Activated CD4-positive, alpha-beta T cell treated with anti-CD3 and anti-CD28 coated beads for 24 hours (primary cell): ENCODE measurements at regions not wholly inside any gene's neighbourhood (a gene's known extent, or its start where the extent isn't known, plus 50 kb on each side); places are given as distances from the start of the nearest gene placed in this dataset.
"Not testable (repeated sequence)": the region's sequence is repeated elsewhere in the genome, so short reads cannot be mapped to it uniquely, and the experiment has no call there.

Source experiments
- DNase-seq, 2 donors: peaks; one replicate each; pipeline ENCODE4 v3.0.0-alpha.2; 2020; ENCODE audit warnings: low read depth in 2 of 2

DNA sequence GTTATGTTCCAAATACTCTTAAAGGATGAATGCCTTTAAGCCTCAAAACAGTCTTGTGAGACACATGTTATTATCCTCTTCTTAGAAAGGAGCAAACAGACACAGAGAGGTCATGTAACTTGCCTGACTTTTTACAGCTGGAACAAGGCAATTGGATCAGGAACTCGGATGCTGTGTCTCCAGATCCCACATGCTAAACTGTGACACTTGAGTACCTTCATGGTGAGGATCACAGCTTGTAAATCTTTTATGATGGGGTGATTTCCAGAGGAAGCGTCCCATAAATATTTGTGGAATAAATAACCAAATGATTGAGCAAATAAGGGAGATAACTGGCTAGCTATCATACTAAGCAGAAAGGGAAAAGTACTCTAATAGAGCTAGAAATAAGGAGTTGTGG is 171.2 kb downstream of the C11orf91 start:
- no peak for DNase-seq

DNA sequence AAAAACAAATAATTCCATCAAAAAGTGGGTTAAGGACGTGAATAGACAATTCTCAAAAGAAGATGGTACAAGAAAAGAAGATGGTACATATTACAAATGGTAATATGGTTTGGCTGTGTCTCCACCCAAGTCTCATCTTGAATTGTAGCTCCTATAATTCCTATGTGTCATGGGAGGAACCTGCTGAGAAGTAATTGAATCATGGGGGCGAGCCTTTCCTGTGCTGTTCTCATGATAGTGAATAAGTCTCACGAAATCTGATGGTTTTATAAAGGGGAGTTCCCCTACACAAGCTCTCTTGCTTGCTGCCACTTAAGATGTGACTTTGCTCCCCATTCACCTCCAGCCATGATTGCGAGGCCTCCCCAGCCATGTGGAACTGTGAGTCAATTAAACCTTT is 172.9 kb downstream of the C11orf91 start:
- DNase-seq = not testable (repeated sequence)

DNA sequence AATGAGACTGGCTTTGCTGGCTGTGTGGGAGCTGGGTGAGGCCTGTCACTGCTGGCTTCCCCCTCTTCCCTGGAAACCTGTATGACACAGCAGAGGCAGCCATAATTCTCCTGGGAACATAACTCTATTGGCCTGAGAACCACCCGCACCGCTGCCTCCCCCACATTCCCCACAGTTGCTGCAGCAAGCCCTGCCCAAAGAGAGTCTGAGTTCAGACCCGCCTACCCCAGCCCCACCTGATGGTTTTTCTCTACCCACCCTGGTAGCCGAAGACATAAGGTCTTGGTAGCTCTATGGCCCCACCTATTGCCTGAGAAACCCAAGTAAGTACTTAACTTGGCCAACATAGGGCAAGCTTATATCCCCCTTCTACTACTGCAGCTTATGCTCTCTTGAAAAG is 174.8 kb downstream of the C11orf91 start:
- DNase-seq = no peak

DNA sequence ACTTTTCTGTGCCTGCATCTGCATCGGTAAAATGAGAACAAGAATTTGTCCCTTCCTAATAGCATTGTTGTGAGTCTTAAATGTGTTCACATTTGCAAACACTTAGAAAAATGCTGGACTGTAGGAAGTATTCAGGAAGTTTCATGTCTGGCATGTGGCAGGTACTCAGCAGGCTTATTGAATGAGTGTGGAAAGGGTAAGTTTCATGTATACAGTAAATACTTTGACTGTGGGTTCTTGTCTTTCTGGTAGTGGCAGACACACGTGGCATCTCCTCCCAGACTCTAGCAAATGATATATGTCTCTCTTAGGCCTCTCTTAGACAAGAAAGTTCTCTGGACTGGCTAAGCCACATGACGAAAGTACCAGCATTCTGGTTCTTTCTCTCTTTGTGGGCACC is 179.2 kb downstream of the C11orf91 start:
- no peak for DNase-seq

DNA sequence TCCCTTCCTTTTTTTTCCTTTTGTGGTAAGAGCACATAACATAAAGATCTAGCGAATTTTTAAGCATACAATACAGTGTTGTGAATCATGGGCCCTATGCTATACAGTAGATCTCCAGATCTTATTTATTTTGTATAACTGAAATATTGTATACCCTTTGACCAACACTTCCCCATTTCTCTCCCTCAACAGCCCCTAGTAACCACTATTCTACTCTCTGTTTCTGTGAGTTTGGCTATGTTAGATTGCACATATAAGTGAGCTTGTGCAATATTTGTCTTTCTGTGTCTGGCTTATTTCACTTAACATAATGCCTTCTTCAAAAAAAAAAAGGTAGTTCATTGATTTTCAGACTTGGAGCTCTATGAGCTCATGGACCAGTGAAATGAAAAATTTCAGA is 180.5 kb downstream of the C11orf91 start:
- no peak for DNase-seq

DNA sequence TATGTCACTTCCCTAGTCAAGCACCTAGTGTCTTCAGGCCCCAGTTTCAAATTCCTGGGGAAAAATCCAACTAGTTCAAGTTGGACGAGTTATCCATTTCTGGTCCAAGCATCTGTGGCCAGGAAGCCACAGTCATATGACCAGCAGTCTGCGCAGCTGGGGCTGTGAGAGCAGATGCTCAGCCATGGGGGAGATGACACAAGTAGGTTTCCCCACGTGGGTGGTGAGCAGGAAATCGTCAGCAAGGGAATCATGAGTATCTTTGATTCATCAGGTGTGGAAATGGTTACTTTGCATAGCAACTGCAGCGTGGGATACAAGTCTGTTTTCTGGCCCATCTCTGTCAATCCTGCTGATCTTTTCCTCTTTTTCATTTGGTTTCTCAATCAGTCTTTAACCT is 185.3 kb downstream of the C11orf91 start:
- DNase-seq = no peak

DNA sequence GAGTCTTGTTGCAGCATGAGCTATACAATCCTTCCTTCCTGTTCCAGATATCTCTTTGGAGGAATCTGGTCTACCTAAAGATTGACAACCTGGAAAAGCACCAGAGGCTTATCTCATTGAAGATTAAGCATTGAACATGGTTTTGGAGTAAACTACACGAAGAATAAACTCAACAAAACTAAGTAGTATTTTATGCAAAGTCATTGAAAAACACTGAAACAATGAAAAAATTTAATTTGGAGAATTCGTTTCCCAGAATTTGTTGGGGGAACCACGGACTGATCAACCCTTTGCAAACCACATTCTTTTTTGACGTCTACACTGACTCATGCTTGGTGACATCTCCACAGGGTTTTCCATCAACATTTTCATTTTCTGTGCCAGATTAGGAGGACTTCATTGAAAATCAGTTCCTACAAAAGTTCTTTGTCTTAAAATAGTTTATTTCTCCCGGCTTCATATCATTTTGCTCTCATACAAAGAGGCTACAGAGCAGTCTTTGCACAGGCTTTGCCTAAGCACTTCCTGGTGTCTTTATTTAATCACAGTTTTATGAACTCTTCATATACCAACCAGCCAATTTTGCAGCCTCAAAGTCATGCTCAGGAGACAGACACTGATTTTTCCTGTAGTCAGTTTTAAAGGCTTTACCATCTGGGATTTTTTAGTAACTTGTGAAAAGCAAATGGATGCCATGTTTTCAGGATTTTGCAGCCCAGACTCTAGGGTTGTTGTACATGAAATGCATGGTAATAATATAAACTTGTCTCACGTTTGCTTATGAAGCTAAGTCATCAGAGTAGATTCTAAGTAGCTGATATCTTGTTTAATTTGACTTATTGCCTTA is 186.3 kb downstream of the C11orf91 start:
- no peak for DNase-seq

DNA sequence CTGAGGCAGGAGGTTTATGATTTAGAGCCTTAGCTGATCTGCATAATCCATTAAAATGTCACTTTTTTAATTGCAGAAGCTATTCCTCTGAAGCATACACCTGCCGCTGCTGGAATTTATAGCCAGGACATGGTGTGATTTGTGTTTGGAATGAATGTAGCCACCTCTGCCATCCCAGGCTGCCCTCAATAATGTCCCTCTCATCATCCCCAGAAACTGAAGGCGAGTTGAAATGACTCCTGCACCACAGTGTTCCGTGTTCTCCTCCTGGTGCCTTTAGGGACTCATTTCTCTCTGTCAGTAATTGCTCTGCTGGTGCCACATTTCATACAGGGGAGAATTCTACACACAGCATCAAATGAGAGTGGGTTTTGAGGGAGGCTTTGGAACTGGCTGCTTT is 191.0 kb downstream of the C11orf91 start:
- no peak for DNase-seq

DNA sequence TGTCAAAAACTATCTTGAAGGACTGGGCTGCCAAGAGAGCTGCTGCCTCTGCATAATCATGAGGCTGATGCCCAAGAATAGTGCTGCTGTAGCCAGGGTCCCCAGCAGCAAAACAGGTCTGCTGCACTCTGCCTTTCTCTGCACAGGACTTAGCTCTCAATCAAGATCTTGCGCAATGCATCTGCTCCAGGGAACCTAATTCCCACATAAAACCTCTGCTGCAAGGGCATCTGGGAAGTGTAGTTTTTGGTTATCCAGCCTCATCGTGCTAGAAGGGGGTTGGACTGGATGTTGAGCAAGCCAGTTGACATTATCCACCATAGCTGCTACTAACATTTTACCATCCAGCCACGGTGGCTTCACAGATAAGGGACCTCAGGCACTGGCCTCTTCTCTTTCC is 192.7 kb downstream of the C11orf91 start:
- DNase-seq = no peak

DNA sequence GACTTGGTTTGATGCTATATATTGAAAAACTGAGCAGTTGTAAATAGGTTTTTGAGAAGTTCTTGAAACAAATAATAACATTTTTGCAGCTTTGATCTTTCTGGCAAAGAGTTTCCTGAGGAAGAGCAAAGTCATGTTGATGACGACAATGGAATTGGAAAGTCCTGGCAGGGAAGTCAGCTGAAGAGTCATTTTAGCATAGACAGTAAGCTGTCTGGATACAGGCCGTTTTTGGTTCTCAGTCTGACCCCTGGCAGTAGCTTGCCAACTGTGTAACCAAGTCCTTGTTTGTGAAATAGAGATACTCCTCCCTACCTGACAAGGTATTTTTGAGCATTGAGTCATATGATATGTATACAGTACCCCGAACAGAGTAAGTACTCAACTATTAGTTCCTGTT is 193.3 kb downstream of the C11orf91 start:
- no peak for DNase-seq

DNA sequence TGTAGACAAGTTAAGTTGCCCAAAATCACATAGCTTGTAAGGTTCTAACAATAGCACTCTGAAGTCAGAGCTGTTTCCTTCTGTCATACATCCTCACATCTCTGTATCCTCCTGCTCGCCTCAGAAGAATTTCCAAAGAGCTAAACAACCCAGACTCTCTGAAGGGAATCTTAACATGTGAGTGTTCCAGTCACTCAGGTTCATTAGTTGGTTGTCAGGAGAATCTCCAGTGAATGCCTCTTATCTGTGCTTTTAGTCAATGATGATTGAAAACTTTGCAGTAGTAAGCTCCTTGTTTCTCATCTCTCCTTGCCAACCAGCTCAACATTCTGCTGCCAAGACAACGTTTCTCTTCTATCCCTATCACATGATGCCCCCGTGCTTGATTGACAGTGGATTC is 195.5 kb downstream of the C11orf91 start:
- no peak for DNase-seq

DNA sequence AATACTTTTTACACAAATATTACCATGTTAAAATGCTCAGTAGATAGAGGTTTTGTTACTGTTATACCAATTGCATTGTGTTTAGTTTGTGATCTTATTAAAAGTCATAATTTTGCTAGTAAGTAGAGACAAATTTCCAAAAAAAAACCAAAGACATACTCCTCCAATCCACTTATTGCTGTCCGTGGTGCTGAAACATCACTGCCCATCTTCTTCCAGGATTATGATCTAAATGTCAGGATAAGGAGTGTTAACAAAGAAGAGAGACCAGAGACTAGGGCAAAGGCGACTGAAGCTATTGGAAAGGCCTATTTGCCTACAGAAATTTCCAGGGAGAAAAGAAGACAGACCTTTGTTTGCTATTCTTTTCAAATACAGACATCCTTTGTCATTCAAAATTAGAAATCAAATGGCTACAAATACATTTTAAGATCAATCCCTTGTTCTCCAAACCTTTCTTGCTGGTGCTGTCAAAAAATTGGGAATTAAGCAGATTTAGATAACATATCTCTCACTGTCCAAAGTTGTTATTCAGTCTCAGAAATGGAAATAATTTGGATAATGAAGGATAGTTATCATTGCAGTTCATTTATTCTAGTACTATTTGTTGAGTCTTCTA is 199.7 kb downstream of the C11orf91 start:
- no peak for DNase-seq

DNA sequence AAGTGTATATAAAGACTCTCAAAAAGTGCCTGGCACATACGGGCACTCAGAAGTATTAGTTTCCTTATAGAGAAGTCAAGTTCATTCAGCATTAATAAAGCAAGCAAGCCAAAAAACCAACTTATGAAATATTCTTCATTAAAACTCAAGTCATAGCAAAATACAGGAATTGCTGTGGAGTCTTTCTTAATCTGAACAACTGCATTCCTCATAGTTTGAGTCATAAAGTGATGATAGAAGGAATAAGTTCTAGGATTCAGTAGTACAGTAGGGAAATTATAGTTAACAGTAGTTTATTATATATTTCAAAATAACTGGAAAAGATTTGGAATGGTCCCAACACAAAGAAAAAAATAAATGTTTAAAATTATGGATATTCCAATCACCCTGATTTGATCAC is 200.3 kb downstream of the C11orf91 start:
- no peak for DNase-seq

DNA sequence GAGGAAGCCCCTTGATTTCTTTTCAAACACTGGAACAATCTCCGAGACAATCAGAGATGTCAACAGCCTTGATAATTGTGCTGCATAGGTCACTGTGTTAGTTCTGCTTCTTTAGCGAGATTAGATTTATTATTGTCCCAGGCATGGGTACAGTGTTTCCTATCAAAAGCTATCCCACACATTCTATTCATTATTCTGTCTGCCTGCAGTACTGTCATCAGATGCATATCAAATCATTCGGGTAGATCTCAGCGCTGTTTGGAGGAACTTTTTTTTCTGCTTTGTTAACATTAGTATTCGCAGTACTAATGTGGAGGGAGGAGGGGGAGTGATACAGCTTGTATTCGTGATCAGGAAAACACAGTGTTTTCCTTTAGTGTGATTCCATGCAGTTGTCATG is 208.0 kb downstream of the C11orf91 start:
- no peak for DNase-seq

DNA sequence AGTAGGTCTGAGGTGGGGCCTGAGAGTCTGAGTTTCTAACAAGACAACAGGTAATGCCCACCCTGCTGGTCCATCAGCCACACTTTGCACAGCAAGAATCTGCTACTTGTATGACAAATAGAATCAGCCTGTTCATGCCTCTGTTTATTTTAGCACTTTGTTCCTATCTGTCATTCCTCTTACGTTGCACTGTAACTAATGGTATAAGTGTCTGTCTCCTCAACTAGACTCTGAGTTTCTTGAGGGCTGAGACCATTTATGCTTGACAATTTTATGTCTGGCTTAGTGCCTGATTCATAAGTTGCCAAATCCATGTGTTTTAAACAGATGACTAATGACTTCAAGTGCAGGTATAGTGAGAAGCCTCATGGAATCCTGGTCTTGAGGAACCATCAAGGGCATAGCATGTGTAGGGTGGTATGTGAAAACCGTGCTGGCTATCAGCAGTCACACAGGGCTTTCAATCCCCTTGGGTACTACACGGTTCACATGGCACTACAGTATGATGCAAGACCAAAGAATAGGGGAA is 209.7 kb downstream of the C11orf91 start:
- DNase-seq = no peak

DNA sequence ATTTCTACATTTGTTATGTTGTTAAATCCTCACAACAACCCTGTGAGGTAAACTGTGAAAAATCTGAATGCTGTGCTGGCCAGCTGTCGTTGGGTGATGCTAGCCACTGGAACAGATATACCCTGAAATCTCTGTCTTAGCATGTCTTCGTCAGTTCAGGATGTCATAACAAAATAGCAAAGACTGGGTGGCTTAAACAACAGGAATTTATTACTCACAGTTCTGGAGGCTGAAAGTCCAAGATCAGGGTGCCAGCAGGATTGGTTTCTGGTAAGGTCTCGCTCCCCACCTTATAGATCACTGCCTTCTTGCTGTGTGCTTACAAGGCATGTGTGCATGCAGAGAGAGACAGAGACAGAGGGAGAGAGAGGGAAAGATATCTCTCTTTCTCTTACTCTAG is 211.7 kb downstream of the C11orf91 start:
- no peak for DNase-seq

DNA sequence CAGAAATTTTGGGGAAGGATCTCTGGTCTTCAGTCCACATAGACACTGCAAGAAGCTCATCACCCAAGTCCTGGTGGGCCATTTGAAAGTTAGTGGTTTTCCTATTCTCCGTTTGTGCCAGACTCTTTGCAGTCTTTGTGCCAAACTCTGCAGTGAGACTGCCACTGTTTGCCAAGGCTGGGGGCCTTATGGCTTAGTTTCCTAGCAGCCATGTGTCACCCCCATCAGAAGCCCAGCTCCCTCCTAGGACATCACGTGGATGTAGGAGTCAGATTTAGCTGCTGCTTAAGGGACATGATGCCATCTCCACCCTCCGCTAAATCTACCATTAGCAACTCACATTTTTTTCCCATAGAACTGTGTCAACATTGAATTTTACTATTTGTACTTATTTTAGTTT is 220.0 kb downstream of the C11orf91 start:
- DNase-seq = no peak

DNA sequence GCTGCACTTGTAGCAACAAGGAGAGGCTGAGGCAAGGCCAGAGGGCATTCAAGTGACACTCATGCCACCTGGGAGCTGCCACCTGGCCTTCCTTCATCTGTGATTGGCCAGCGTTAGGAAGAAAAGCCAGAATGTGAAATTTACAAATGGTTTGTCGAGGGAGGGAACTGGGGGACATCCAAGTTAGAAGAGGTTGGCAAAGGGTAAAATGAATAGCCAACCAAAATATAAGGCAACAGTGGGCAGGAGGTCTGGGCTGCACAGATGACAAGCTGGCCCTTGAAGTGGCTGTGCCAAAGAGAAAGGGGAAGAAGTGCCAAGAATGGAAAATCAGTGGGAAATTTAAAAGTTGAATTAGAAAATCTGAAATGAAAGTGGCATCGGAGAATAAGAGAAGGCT is 221.4 kb downstream of the C11orf91 start:
- no peak for DNase-seq

DNA sequence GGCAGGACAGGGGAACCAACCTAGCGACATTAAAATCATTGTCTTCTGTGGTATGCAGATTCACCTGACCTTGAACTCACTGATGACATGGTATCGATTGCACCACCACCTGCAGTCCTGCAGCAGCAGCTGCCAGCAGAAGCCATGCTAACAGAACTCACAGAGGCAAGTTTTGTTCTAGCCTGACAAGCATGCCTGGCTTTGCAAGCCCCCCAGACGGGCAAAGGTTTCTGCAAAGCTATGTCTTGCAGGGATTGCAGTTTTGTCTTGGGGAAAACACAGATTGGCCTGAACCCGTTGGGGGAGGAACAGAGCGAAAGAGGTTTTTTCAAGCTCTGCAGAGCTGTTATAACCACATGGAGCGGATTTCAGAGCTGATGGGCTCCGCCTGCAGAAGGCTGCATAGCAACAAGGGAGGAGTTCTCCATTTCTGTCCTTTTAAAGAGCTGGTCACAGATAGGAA is 221.0 kb downstream of the HIPK3 start:
- no peak for DNase-seq

DNA sequence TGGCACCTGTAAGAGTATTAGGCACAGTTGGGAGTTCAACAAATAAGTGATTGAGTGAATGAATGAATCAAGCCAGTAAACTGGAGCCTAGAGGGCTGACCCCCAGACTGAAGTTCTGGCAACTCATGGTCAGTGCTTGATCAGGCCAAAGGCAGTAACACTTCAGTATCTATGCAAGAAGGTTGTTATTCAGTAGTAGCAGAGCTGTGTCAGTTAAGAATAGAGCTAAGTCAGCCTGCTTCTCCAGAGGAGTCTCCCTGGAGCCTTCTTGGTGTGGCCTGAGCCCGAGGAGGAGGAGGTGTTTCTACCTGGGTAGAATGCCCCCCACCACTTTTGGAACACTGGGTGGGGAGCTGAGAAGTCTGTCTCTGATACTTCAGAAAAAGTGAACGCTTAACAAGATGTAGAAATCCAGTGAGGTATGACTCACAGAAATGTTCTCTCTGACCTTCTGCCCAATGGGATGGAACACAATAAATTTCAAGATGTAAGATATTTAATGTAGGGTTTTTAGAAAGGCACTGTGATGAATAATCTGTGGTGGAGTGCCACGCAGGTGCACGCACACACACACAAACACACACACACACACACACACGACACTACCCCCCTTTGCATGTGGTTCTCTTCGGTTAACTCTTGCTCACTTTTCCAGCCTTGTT is 219.9 kb downstream of the HIPK3 start:
- no peak for DNase-seq

DNA sequence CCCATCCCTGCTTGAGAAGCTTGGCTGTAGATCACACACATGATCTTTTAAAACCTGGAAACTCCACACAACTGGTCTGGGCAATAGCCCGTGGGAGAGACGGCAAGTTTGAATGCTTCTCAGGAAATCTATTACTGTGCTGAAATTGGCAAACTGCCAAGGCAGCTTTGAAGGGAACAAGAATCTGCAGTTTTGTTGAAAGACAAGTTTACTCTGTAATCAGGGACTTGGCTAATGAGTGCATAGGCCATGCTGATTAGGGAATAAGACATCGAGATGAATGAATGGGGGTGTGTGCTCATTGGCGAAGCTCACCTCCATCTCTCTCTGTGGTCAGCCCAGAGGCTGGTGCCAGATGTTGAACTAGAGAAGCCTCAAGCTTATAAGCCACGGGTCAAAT is 218.8 kb downstream of the HIPK3 start:
- no peak for DNase-seq

DNA sequence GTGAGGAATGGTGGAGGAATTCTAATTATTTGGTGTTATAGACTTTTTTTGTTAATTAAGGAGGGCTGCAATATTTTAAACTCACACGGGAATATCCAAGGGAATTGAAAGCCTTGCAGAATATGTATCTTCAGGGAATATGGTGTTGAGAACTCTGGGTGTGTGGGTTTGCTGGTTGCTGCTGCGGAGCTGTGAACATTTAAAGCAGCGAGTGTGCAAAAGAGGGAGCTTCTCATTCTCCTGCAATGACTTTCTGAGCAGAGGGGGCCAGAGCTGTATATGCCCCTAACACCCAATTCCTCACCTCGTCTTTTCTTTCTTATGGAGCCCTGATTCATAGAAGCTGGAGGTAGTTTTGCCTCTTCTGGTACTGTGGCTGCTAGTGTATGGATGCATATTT is 217.7 kb downstream of the HIPK3 start:
- DNase-seq = no peak

DNA sequence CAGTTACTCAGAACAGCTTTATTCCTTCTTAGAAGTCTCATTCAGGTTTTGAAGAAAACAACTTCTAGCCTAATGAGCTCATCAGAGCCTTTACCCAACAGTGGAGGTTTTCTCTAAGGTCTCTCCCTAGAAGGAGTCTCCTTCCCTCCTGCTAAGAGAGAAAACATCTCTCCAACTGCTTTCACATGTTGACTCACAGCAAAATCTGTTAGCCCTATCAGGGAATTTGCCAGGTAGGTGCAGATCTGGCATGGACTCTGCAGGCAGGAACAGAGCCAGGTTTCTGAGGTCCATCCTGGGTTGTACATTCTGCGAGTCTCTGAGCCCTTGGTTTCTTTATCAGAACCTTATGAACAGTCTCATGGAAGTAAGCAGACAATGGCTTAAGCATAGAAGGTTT is 214.4 kb downstream of the HIPK3 start:
- no peak for DNase-seq
